Heart right ventricle (tissue), 16 donors: ENCODE measurements at regions not wholly inside any gene's neighbourhood (a gene's known extent, or its start where the extent isn't known, plus 50 kb on each side); places are given as distances from the start of the nearest gene placed in this dataset.

ENCODE experiments used
- ATAC-seq, 8 donors: fragments of 200-7000 bp; cut with Tn5 transposase; one replicate each; pipeline ENCODE4 v1.9.1; 2020; ENCODE audit warnings: mild to moderate bottlenecking in 8 of 8, moderate library complexity in 8 of 8, moderate number of reproducible peaks in 1 of 8
- DNase-seq, 2 donors: peaks; one replicate each; pipeline ENCODE4 v3.0.0-alpha.2; 2020
- H3K27ac ChIP-seq, 10 donors: fragments of 200-600 bp; sonication (generic) in 2 of 10; one replicate each; pipeline versions ENCODE4 v1.5.0 to v1.8.0; 2020 to 2022; ENCODE audit warnings: mild to moderate bottlenecking in 3 of 10
- H3K27me3 ChIP-seq, 7 donors: fragments of 200-600 bp; one replicate each; pipeline ENCODE4 v1.8.0; 2021 to 2022; ENCODE audit warnings: mild to moderate bottlenecking in 2 of 7
- H3K36me3 ChIP-seq, 9 donors: fragments of 200-600 bp; sonication (generic) in 1 of 9; one replicate each; pipeline versions ENCODE4 v1.5.0 to v1.8.0; 2020 to 2022; ENCODE audit warnings: mild to moderate bottlenecking in 2 of 9
- H3K4me1 ChIP-seq, 9 donors: fragments of 200-600 bp; sonication (generic) in 1 of 9; one replicate each; pipeline versions ENCODE4 v1.5.0 to v1.8.0; 2020 to 2022; ENCODE audit warnings: mild to moderate bottlenecking in 4 of 9
- H3K4me3 ChIP-seq, 10 donors: fragments of 200-600 bp; sonication (generic) in 2 of 10; one replicate each; pipeline versions ENCODE4 v1.5.0 to v1.8.0; 2020 to 2022; ENCODE audit warnings: mild to moderate bottlenecking in 7 of 10, moderate library complexity in 2 of 10
- H3K9me3 ChIP-seq, 11 donors: fragments of 200-600 bp in 10 of 11; sonication (generic) in 2 of 11; one replicate each; pipeline versions ENCODE4 v1.5.0 to v1.8.0; 2013 to 2022; ENCODE audit warnings: mild to moderate bottlenecking in 2 of 11, control low read depth in 1 of 11, moderate library complexity in 1 of 11
- CTCF ChIP-seq, 9 donors: fragments of 200-600 bp; sonication (generic) in 2 of 9; IDR thresholded peaks; one replicate each; pipeline versions ENCODE4 v1.5.0 to v1.8.0; 2021 to 2022; ENCODE audit warnings: antibody characterized with exemption in 9 of 9, mild to moderate bottlenecking in 5 of 9, moderate library complexity in 1 of 9
- WGBS, 2 donors: extraction: QIAGEN DNeasy Blood & Tissue Kit; methylation state at CpG; one replicate each; pipeline ENCODE4 v1.1.7; 2013; ENCODE audit warnings: inconsistent platforms in 1 of 2; 5-methylcytosine and 5-hydroxymethylcytosine counted together
- intact Hi-C, 10 donors: fragments of 100-400 bp; cut with DNase I; formaldehyde crosslinking; loops; one replicate each; pipeline versions ENCODE4 v1.11.1 to v1.14.2; 2022
- donor health status: Arrhythmogenic right ventricular cardiomyopathy.
- donor health status: ischemic (EF 13 %, LVEDD 7.1; RV severe dilation, severe dysfunction).
- donor health status: healthy with polysubstance abuse.
- donor health status: DM: no; HTN: yes; CAD: no.
- donor health status: DM: no; HTN: no; CAD: no.
- donor health status: ischemic (EF 25% LVEDD 6.9; RV normal size, moderate dysfunction).
- donor health status: ischemic (EF 25% LVEDD 5.7; RV mildly dilated, moderate dysfunction).
- donor health status: healthy.
- donor health status: DM: yes; HTN: yes; CAD: no.
- donor health status: Ischemic cardiomyopathy.
- donor health status: ischemic (EF 35%, LVEDD 5.7; RV mildly dilated, moderate dysfunction).
- donor health status: nonischemic (EF 11% LVEDD 7.7; RV severe dilation, severe dysfunction).
- donor health status: DM: yes; HTN: yes; CAD: no.
- donor health status: PGD.
- donor health status: ischemic (EF 29% LVEDD 5.4; RV normal size, mild dysfunction).
- donor health status: nonischemic (EF 23%, LVEDD 6.1; RV moderate dilation, normal function).

- no peak overlapping the region for H3K4me3 ChIP-seq
Measured at GRCh38 chr3:70763894-70764293, 451.5 kb upstream of the MDFIC2 start.

GRCh38 chr3:70757658-70758057 lies 445.2 kb upstream of the MDFIC2 start:
- Histone ChIP-seq H3K4me1 (peaks cover 0 to 8% (median 0%) of the 10 kb centered on the region in 9 donors), H3K27ac (no peak overlapping the region), H3K36me3 (no peaks in the 10 kb centered on the region), H3K27me3 (no peaks in the 10 kb centered on the region), H3K9me3 (no peaks in the 10 kb centered on the region), H3K4me3 (no peak overlapping the region)
- intact Hi-C loops, result no loop called here
- TF ChIP-seq CTCF (IDR thresholded peaks at IDR 0.05), result no peak
- 78 to 93% methylated on average over 2 of the region's 2 CpGs for WGBS, 2 donors
- ATAC-seq (no peak), DNase-seq (no peak)

More at GRCh38 chr3:70763894-70764293, 451.5 kb upstream of the MDFIC2 start:
- TF ChIP-seq CTCF (IDR thresholded peaks at IDR 0.05), result no peak
- Histone ChIP-seq H3K9me3 (peaks cover 0 to 1% (median 0%) of the 10 kb centered on the region in 11 donors), H3K4me1 (peaks cover 0 to 11% (median 0%) of the 10 kb centered on the region in 9 donors), H3K36me3 (no peaks in the 10 kb centered on the region), H3K27me3 (no peaks in the 10 kb centered on the region), H3K27ac (no peak overlapping the region)
- ATAC-seq (no peak), DNase-seq (no peak)
- 95 to 97% methylated on average over 2 of the region's 2 CpGs for WGBS, 2 donors
- intact Hi-C loops, result no loop called here

- no peak for ATAC-seq
- 82 to 86% methylated on average over 5 of the region's 5 CpGs for WGBS, 2 donors
- H3K36me3 ChIP-seq, result no peaks in the 10 kb centered on the region
Measured at GRCh38 chr3:70755526-70755925, 443.1 kb upstream of the MDFIC2 start.

GRCh38 chr3:70754314-70754713 lies 441.9 kb upstream of the MDFIC2 start:
- ATAC-seq (no peak), DNase-seq (no peak)
- Histone ChIP-seq H3K27me3 (no peaks in the 10 kb centered on the region), H3K27ac (no peak overlapping the region), H3K36me3 (no peaks in the 10 kb centered on the region), H3K9me3 (no peaks in the 10 kb centered on the region), H3K4me3 (no peak overlapping the region), H3K4me1 (peaks cover 0 to 8% (median 0%) of the 10 kb centered on the region in 9 donors)
- TF ChIP-seq CTCF (IDR thresholded peaks at IDR 0.05), result no peak
- intact Hi-C loops, result no loop called here

More at GRCh38 chr3:70755526-70755925, 443.1 kb upstream of the MDFIC2 start:
- Histone ChIP-seq H3K27ac (no peak overlapping the region), H3K27me3 (no peaks in the 10 kb centered on the region), H3K4me1 (peaks cover 0 to 8% (median 0%) of the 10 kb centered on the region in 9 donors), H3K4me3 (no peak overlapping the region), H3K9me3 (no peaks in the 10 kb centered on the region)
- TF ChIP-seq CTCF (IDR thresholded peaks at IDR 0.05), result no peak
- intact Hi-C loops, result no loop called here
- no peak for DNase-seq
